Nephron (organoid): ENCODE measurements at regions not wholly inside any gene's neighbourhood (a gene's known extent, or its start where the extent isn't known, plus 50 kb on each side); places are given as distances from the start of the nearest gene placed in this dataset.

Experiments used
- H3K27ac Mint-ChIP-seq, 3 experiments: 2 replicates each; pipeline ENCODE4 v1.8.0; 2020; ENCODE audit warnings: mixed read lengths in 3 of 3, mild to moderate bottlenecking in 2 of 3, moderate library complexity in 1 of 3
- H3K27me3 Mint-ChIP-seq: 2 replicates; pipeline ENCODE4 v1.8.0; 2021; ENCODE audit warnings: low read depth, mild to moderate bottlenecking, moderate library complexity, mixed read lengths
- H3K36me3 Mint-ChIP-seq: 2 replicates; pipeline ENCODE4 v1.8.0; 2020; ENCODE audit warnings: low read depth, mixed read lengths
- H3K4me1 Mint-ChIP-seq: 2 replicates; pipeline ENCODE4 v1.8.0; 2020; ENCODE audit warnings: mixed read lengths
- H3K4me3 Mint-ChIP-seq, 3 experiments: 2 replicates each; pipeline ENCODE4 v1.8.0; 2020; ENCODE audit warnings: mild to moderate bottlenecking in 3 of 3, mixed read lengths in 3 of 3, moderate library complexity in 2 of 3
- H3K9me3 Mint-ChIP-seq: 2 replicates; pipeline ENCODE4 v1.8.0; 2020; ENCODE audit warnings: mixed read lengths
- CTCF ChIP-seq, 3 experiments: fragments of 200-600 bp; sonication (generic); IDR thresholded peaks; one replicate each; pipeline ENCODE4 v1.5.0; 2021; ENCODE audit warnings: antibody characterized with exemption in 3 of 3; ENCODE audit not compliant: unreplicated experiment in 3 of 3

GRCh38 chr1:59034925-59035324 lies 251.1 kb upstream of the JUN start:
- no peak for TF ChIP-seq CTCF (IDR thresholded peaks at IDR 0.05; ENCODE audit: unreplicated experiment in 3 of 3)
- peaks cover 3% of the 10 kb centered on the region for H3K27me3 Mint-ChIP-seq
- peaks cover 2% of the 10 kb centered on the region for H3K9me3 Mint-ChIP-seq
- H3K27ac Mint-ChIP-seq = peak overlapping the region in 2 of 3 experiments; percentile 5 to 38
- no peaks in the 10 kb centered on the region for H3K36me3 Mint-ChIP-seq
- H3K4me1 Mint-ChIP-seq = no peaks in the 10 kb centered on the region
- H3K4me3 Mint-ChIP-seq = no peak overlapping the region

GRCh38 chr1:59039551-59039950 lies 255.7 kb upstream of the JUN start:
- H3K9me3 Mint-ChIP-seq = no peaks in the 10 kb centered on the region
- no peak overlapping the region for H3K27ac Mint-ChIP-seq
- TF ChIP-seq CTCF (IDR thresholded peaks at IDR 0.05; ENCODE audit: unreplicated experiment in 3 of 3) = no peak
- no peak overlapping the region for H3K4me3 Mint-ChIP-seq
- H3K4me1 Mint-ChIP-seq = peaks cover 22% of the 10 kb centered on the region
- no peaks in the 10 kb centered on the region for H3K36me3 Mint-ChIP-seq
- peaks cover 3% of the 10 kb centered on the region for H3K27me3 Mint-ChIP-seq

GRCh38 chr1:59040486-59040885 lies 256.4 kb upstream of the FGGY start:
- Mint-ChIP-seq H3K4me1 (peaks cover 22% of the 10 kb centered on the region), H3K9me3 (no peaks in the 10 kb centered on the region), H3K4me3 (no peak overlapping the region), H3K27ac (no peak overlapping the region), H3K36me3 (no peaks in the 10 kb centered on the region), H3K27me3 (no peaks in the 10 kb centered on the region)
- no peak for TF ChIP-seq CTCF (IDR thresholded peaks at IDR 0.05; ENCODE audit: unreplicated experiment in 3 of 3)

DNA sequence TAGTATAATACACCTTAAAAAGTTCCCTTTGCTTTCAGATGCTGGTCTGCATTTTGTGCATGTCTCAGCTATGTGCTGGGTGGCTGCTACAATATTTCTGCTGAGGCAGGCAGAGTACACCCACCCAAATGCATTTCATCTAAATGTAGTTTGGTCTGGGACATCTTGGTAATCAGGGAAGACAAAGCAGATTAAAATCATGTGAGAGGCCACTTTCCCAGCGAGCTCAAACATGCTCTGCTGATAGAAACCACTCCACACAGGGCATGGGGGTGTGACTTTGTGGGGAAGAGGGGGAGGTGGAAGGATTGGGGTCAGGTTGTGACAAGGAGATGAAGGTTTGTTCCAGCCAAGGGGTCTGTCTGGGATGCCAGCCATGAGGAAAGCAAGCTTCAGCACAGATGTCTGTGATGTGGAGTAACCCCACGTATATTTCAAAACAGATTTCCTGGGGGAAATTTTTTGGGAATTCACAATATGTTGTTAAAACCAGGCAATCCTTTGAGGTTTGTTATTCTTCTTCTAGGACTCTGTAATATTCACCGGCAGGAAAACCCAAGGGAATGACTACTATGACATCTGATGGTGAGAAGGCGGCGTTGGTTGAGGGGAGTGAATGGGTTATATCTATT lies 255.1 kb upstream of the FGGY start:
- no peaks in the 10 kb centered on the region for H3K27me3 Mint-ChIP-seq
- no peak for TF ChIP-seq CTCF (IDR thresholded peaks at IDR 0.05; ENCODE audit: unreplicated experiment in 3 of 3)
- peaks cover 22% of the 10 kb centered on the region for H3K4me1 Mint-ChIP-seq
- no peak overlapping the region for H3K4me3 Mint-ChIP-seq
- H3K27ac Mint-ChIP-seq = peak overlapping the region; percentile 40 to 68 (median 64)
- H3K9me3 Mint-ChIP-seq = no peaks in the 10 kb centered on the region
- no peaks in the 10 kb centered on the region for H3K36me3 Mint-ChIP-seq

DNA sequence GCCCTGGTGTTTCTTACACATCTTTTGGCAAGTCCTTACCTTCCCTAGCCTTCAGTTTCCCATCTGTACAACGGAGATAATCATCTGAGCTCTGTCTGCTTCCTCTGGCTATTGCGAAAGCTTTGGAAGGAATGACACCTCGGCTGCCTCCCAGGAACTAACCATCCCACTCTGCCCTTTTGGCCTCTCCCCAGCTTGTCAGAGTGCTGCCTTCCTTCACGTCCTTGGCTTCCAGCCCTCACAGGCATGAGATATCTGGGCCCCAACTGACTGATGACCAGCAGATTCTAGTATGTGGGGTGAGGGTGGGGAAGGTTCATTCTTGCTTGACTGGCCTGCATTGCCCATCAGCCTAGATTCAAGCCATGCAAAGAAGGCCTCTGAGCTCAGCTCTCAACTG lies 253.1 kb upstream of the FGGY start:
- Mint-ChIP-seq H3K4me1 (peaks cover 22% of the 10 kb centered on the region), H3K27me3 (no peaks in the 10 kb centered on the region), H3K27ac (peak overlapping the region in 2 of 3 experiments; percentile 11 to 19), H3K36me3 (no peaks in the 10 kb centered on the region), H3K9me3 (peaks cover 2% of the 10 kb centered on the region), H3K4me3 (no peak overlapping the region)
- no peak for TF ChIP-seq CTCF (IDR thresholded peaks at IDR 0.05; ENCODE audit: unreplicated experiment in 3 of 3)

GRCh38 chr1:59044535-59045121 lies 252.3 kb upstream of the FGGY start:
- H3K4me3 Mint-ChIP-seq = no peak overlapping the region
- H3K4me1 Mint-ChIP-seq = peaks cover 22% of the 10 kb centered on the region
- TF ChIP-seq CTCF (IDR thresholded peaks at IDR 0.05; ENCODE audit: unreplicated experiment in 3 of 3) = no peak
- peaks cover 3% of the 10 kb centered on the region for H3K9me3 Mint-ChIP-seq
- no peaks in the 10 kb centered on the region for H3K36me3 Mint-ChIP-seq
- H3K27me3 Mint-ChIP-seq = no peaks in the 10 kb centered on the region
- no peak overlapping the region for H3K27ac Mint-ChIP-seq
